ENCODE measurements at regions not wholly inside any gene's neighbourhood (a gene's known extent, or its start where the extent isn't known, plus 50 kb on each side); places are given as distances from the start of the nearest gene placed in this dataset.

GRCh38 chr13:32914686-32915085 is 101.5 kb upstream of the KL start:
- DNase-seq (ENCODE audit: low read depth, low spot score) (no peak), ATAC-seq (no peak), FAIRE-seq (no peak)
- 0% methylated on average over 1 of the region's 1 CpG for WGBS (ENCODE audit: insufficient coverage, insufficient replicate concordance, low lambda C conversion rate, missing lambda C conversion rate)
- no peak overlapping the region for H2AFZ ChIP-seq (ENCODE audit: control insufficient read depth, low read depth, low read length)
- intact Hi-C loops (cut with micrococcal nuclease; ENCODE audit: unreplicated experiment) (loop anchor here (5.0 to 10.0 kb wide), 2 partner anchors 270 to 327 kb away; partner anchors contain the start of gene PDS5B), in situ Hi-C loops (cut with MboI) (no loop called here)
- no peaks in the 10 kb centered on the region for H3K27me3 ChIP-seq (replicated peaks in 1 of 2; ENCODE audit: control insufficient read depth in 2 of 2, insufficient read depth in 2 of 2, low read length in 1 of 2)
- no peaks in the 10 kb centered on the region for H3K36me3 ChIP-seq (ENCODE audit: control insufficient read depth in 2 of 2, insufficient read depth in 2 of 2, low read length in 1 of 2)
- no TSS peak for BruUV-seq (replicated peaks)
- H3K27ac ChIP-seq (ENCODE audit: control insufficient read depth, insufficient read depth), result no peak overlapping the region
- no peaks in the 10 kb centered on the region for H4K20me1 ChIP-seq (ENCODE audit: control insufficient read depth, insufficient read depth)
- CTCF ChIA-PET, result no interaction called here
- no peak overlapping the region for H3K9ac ChIP-seq (ENCODE audit: control insufficient read depth, insufficient read depth, low read length)
- no peaks in the 10 kb centered on the region; the same call in 2 of the 3 replicates for H3K9me3 ChIP-seq (replicated peaks; ENCODE audit: control insufficient read depth, insufficient read depth, low read length)
- TF ChIP-seq NBN (IDR thresholded peaks at IDR 0.05), result no peak
- SMC1A ChIA-PET (ENCODE audit: uncharacterized antibody, unreplicated experiment), result interaction anchor here (0.6 to 5.5 kb wide), 6 partner anchors 10 to 623 kb away, joined by 3 to 32 read pairs (median 5); no protein-coding TSS in a partner anchor
- POLR2A ChIA-PET, result interaction anchor here (0.6 kb wide), 4 partner anchors 56 to 229 kb away, joined by 3 to 5 read pairs (median 4); no protein-coding TSS in a partner anchor
- H3K79me2 ChIP-seq (ENCODE audit: control insufficient read depth, insufficient read depth, low read length), result no peaks in the 10 kb centered on the region
- H3K4me3 ChIP-seq, result no peak overlapping the region
- no peaks in the 10 kb centered on the region for H3K4me1 ChIP-seq (ENCODE audit: control insufficient read depth, insufficient read depth, low read length)
- H3K4me2 ChIP-seq (ENCODE audit: control insufficient read depth, insufficient read depth), result no peak overlapping the region
- RAD21 ChIA-PET (ENCODE audit: unreplicated experiment), result interaction anchor here (0.7 kb wide), 1 partner anchor 1248 kb away, joined by 4 read pairs; no protein-coding TSS in a partner anchor

DNA sequence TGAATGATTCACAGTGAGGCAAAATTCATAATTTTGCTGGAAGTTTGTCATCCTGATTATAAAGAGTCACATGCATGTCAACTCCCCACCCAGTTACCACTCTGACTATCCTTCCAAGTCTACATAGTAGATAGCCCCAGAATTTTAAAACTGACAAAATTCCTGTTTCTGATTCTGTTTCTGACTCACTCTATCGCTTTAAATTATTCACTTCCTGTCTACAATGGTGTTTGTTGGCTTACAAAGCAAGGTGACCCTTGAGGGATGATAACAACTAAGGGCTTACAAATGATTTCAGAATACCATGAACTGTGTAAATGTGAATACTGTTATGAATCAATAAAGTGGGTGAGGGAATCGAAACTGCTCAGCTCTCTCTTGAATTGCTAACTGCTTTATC is 98.7 kb upstream of the KL start:
- ATAC-seq, result peak; percentile 89
- Histone ChIP-seq H3K4me3 (no peak overlapping the region), H3K9me3 (replicated peaks; ENCODE audit: control insufficient read depth, insufficient read depth, low read length) (no peaks in the 10 kb centered on the region; the same call in 2 of the 3 replicates), H3K9ac (ENCODE audit: control insufficient read depth, insufficient read depth, low read length) (no peak overlapping the region), H3K4me2 (ENCODE audit: control insufficient read depth, insufficient read depth) (no peak overlapping the region), H3K79me2 (ENCODE audit: control insufficient read depth, insufficient read depth, low read length) (no peaks in the 10 kb centered on the region), H3K27ac (ENCODE audit: control insufficient read depth, insufficient read depth) (no peak overlapping the region), H3K36me3 (ENCODE audit: control insufficient read depth in 2 of 2, insufficient read depth in 2 of 2, low read length in 1 of 2) (no peaks in the 10 kb centered on the region), H3K4me1 (ENCODE audit: control insufficient read depth, insufficient read depth, low read length) (no peaks in the 10 kb centered on the region), H3K27me3 (replicated peaks in 1 of 2; ENCODE audit: control insufficient read depth in 2 of 2, insufficient read depth in 2 of 2, low read length in 1 of 2) (no peaks in the 10 kb centered on the region), H2AFZ (ENCODE audit: control insufficient read depth, low read depth, low read length) (no peak overlapping the region), H4K20me1 (ENCODE audit: control insufficient read depth, insufficient read depth) (no peaks in the 10 kb centered on the region)
- no TSS peak for BruUV-seq (replicated peaks)
- intact Hi-C loops (cut with micrococcal nuclease; ENCODE audit: unreplicated experiment) (loop anchor here (10.0 kb wide), 1 partner anchor 273 kb away; no protein-coding TSS in a partner anchor), in situ Hi-C loops (cut with MboI) (no loop called here)
- DNase-seq (ENCODE audit: low read depth, low spot score), result peak; percentile 33
- 5% methylated on average over 2 of the region's 2 CpGs for WGBS (ENCODE audit: insufficient coverage, insufficient replicate concordance, low lambda C conversion rate, missing lambda C conversion rate)
- ChIA-PET RAD21 (ENCODE audit: unreplicated experiment) (interaction anchor here (0.6 kb wide), 1 partner anchor 1582 kb away, joined by 3 read pairs; no protein-coding TSS in a partner anchor), CTCF (interaction anchor here (0.6 to 1.1 kb wide), 2 partner anchors 52 to 1160 kb away, joined by 3 read pairs; no protein-coding TSS in a partner anchor), POLR2A (no interaction called here), SMC1A (ENCODE audit: uncharacterized antibody, unreplicated experiment) (interaction anchor here (0.9 to 1.2 kb wide), 2 partner anchors 9 to 100 kb away, joined by 3 read pairs; no protein-coding TSS in a partner anchor)
- FAIRE-seq, result peak; percentile 93
- TF ChIP-seq MYC (IDR thresholded peaks at IDR 0.05; ENCODE audit: insufficient read depth, insufficient read length, insufficient replicate concordance, low read length, severe bottlenecking), result no peak
- TF ChIP-seq BHLHE40 (IDR thresholded peaks at IDR 0.05; ENCODE audit: borderline replicate concordance in 1 of 2, low read depth in 2 of 2, low read length in 1 of 2), result no peak
- TF ChIP-seq CREB1 (IDR thresholded peaks at IDR 0.05; ENCODE audit: low read depth), result no peak
- no peak for TF ChIP-seq ZNF687 (IDR thresholded peaks at IDR 0.05)
- TF ChIP-seq SPI1 (IDR thresholded peaks at IDR 0.05; ENCODE audit: borderline replicate concordance, insufficient read depth, low read depth, low read length), result no peak
- TF ChIP-seq SKIL (IDR thresholded peaks at IDR 0.05; ENCODE audit: low read depth, poor library complexity, severe bottlenecking), result no peak
- TF ChIP-seq ZBED1 (IDR thresholded peaks at IDR 0.05; ENCODE audit: borderline replicate concordance), result no peak
- TF ChIP-seq MEF2B (IDR thresholded peaks at IDR 0.05; ENCODE audit: partially characterized antibody, poor library complexity, severe bottlenecking), result no peak
